Osteoblast (primary cell): ENCODE measurements at regions not wholly inside any gene's neighbourhood (a gene's known extent, or its start where the extent isn't known, plus 50 kb on each side); places are given as distances from the start of the nearest gene placed in this dataset.

Experiments
- DNase-seq: peaks from one replicate; pipeline ENCODE4 v3.0.0; 2011; ENCODE audit warnings: low spot score, mixed read lengths; ENCODE audit not compliant: insufficient read length; ENCODE audit errors: missing footprints
- H2AFZ ChIP-seq: 2 replicates; pipeline ENCODE4 v1.6.0; 2011; ENCODE audit warnings: mild to moderate bottlenecking, low read length
- H3K27ac ChIP-seq: 2 replicates; pipeline ENCODE4 v1.5.1; 2011; ENCODE audit warnings: mild to moderate bottlenecking, low read depth, low read length, moderate library complexity
- H3K27me3 ChIP-seq: 2 replicates; pipeline ENCODE4 v1.6.0; 2012; ENCODE audit warnings: mild to moderate bottlenecking, control low read depth, inconsistent platforms, low read length, moderate library complexity; ENCODE audit not compliant: insufficient read depth
- H3K36me3 ChIP-seq: 2 replicates; pipeline ENCODE4 v1.5.1; 2011; ENCODE audit warnings: mild to moderate bottlenecking, low read length, control low read depth, moderate library complexity; ENCODE audit not compliant: insufficient read depth
- H3K4me1 ChIP-seq: 2 replicates; pipeline ENCODE4 v1.5.1; 2011; ENCODE audit warnings: mild to moderate bottlenecking, low read length, control low read depth, moderate library complexity; ENCODE audit not compliant: insufficient read depth
- H3K4me2 ChIP-seq: 2 replicates; pipeline ENCODE4 v1.6.0; 2011; ENCODE audit warnings: mild to moderate bottlenecking, low read length; ENCODE audit not compliant: insufficient read depth
- H3K4me3 ChIP-seq: fragments of 200-600 bp; sonication (generic); 3 replicates; pipeline ENCODE4 v1.5.1; 2012; ENCODE audit warnings: mild to moderate bottlenecking, low read length, inconsistent platforms; ENCODE audit not compliant: insufficient read depth
- H3K79me2 ChIP-seq: 2 replicates; pipeline ENCODE4 v1.6.0; 2012; ENCODE audit warnings: mild to moderate bottlenecking, low read length, control low read depth, inconsistent platforms; ENCODE audit not compliant: insufficient read depth
- H3K9me3 ChIP-seq: 2 replicates; pipeline ENCODE4 v1.5.1; 2011; ENCODE audit warnings: low read depth, low read length, control low read depth
- H4K20me1 ChIP-seq: 2 replicates; pipeline ENCODE4 v1.6.0; 2012; ENCODE audit warnings: mild to moderate bottlenecking, low read length, control low read depth; ENCODE audit not compliant: insufficient read depth
- CTCF ChIP-seq: IDR thresholded peaks from 2 replicates; pipeline ENCODE4 v1.5.1; 2011; ENCODE audit warnings: mild to moderate bottlenecking, low read depth, low read length, moderate library complexity; ENCODE audit errors: extremely low read depth

GRCh38 chr11:95283146-95283545, 52.1 kb upstream of the SESN3 start:
- Histone ChIP-seq H3K27ac (no peak overlapping the region), H4K20me1 (no peaks in the 10 kb centered on the region), H3K4me1 (peaks cover 2% of the 10 kb centered on the region), H3K4me2 (no peak overlapping the region), H3K4me3 (no peak overlapping the region), H3K9me3 (no peaks in the 10 kb centered on the region), H3K27me3 (peaks cover 3% of the 10 kb centered on the region), H2AFZ (no peak overlapping the region), H3K36me3 (no peaks in the 10 kb centered on the region), H3K79me2 (no peaks in the 10 kb centered on the region)
- no peak for DNase-seq
- no peak for TF ChIP-seq CTCF

DNA sequence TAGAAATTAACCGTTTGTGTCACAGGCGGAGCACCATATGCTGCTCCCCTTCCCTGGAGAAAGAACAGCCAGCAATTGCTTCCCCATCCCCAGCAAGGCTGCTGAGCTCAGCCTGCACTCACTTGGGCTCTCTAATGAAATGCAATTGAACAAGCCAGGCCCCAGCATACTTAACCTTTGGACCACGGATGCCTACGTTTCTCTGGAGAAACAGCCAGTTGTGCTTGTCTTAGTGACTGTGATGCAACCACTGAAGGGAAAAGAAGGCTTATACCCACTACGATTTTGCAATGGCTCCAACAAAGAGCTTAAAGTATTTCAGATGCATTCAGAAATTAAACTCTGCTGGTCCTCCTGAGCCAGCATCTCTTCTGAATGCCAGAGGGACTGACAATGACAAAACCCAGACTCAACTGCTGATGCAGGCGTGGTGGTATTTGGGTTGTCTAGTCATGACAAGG, 51.3 kb upstream of the SESN3 start:
- Histone ChIP-seq H3K36me3 (no peaks in the 10 kb centered on the region), H3K4me2 (no peak overlapping the region), H3K27ac (no peak overlapping the region), H3K27me3 (peaks cover 3% of the 10 kb centered on the region), H3K9me3 (no peaks in the 10 kb centered on the region), H3K79me2 (no peaks in the 10 kb centered on the region), H4K20me1 (no peaks in the 10 kb centered on the region), H3K4me1 (peaks cover 2% of the 10 kb centered on the region), H2AFZ (no peak overlapping the region), H3K4me3 (no peak overlapping the region)
- no peak for DNase-seq
- no peak for TF ChIP-seq CTCF
